ENCODE measurements at regions not wholly inside any gene's neighbourhood (a gene's known extent, or its start where the extent isn't known, plus 50 kb on each side); places are given as distances from the start of the nearest gene placed in this dataset.

DNA sequence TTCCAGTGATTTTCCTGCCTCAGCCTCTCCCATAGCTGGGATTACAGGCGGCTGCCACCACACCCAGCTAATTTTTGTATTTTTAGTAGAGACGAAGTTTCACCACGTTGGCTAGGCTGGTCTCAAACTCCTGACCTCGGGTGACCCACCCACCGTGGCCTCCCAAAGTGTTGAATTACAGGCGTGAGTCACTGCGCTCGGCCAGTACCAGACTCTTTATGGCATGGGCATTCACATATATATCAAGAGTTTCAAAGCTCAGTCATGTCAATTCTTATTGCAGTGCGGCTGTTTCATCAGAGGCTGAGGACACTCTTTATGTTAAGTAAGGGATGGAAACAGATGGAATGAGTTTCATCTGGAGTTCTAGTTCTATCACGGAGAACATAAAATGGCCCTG is 315.2 kb upstream of the CDH6 start:
- no peaks in the 10 kb centered on the region for H3K4me1 Mint-ChIP-seq
- H3K9me3 ChIP-seq (ENCODE audit: control insufficient read depth, low read length, poor library complexity, severe bottlenecking): no peaks in the 10 kb centered on the region
- no peak for DNase-seq
- no peaks in the 10 kb centered on the region for H3K36me3 Mint-ChIP-seq (ENCODE audit: low read depth)
- H3K4me3 Mint-ChIP-seq: no peak overlapping the region
- ATAC-seq: no peak
- no peaks in the 10 kb centered on the region for H3K27me3 Mint-ChIP-seq
- no peak overlapping the region for H3K27ac Mint-ChIP-seq

DNA sequence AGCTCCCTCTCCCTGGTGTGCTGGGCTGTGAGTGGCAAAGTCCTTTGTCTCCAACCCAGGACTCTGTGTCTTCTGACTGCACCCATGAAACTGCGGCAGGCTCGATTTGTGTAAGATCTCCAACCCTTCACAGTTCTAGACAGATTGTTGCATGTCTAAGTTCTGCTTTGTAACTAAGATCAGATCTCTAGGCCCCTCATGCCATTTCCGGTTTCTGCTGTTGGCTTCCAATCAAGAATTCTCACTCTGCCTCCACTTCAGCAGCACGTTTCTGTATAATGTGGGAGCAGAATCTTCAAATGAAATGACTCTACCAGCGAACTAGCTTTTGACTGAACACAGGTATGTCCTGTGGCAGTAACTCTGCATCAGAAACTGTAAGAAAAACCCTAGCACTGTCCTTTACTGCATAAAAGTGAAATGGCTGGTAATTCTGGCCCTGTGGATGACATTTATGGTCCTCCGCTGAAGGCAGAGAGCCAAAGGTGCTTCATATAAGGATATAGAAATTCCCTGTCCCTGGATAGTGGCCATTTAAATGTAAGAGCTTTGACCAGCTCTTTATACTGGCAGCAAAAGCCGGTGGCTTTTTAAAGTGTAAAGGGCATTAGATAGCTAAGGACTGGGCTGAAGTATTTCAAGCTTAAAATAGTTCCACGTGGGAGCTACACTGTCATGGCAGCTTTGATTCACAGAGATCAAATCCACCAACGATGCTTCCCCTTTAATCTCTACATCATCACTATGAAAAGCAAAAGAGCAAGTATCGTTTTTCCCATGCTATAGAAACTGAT is 319.0 kb upstream of the CDH6 start:
- H3K27me3 Mint-ChIP-seq: no peaks in the 10 kb centered on the region
- no peak overlapping the region for H3K4me3 Mint-ChIP-seq
- H3K4me1 Mint-ChIP-seq: no peaks in the 10 kb centered on the region
- H3K27ac Mint-ChIP-seq: no peak overlapping the region
- no peaks in the 10 kb centered on the region for H3K9me3 ChIP-seq (ENCODE audit: control insufficient read depth, low read length, poor library complexity, severe bottlenecking)
- ATAC-seq: no peak
- no peak for DNase-seq
- H3K36me3 Mint-ChIP-seq (ENCODE audit: low read depth): no peaks in the 10 kb centered on the region

DNA sequence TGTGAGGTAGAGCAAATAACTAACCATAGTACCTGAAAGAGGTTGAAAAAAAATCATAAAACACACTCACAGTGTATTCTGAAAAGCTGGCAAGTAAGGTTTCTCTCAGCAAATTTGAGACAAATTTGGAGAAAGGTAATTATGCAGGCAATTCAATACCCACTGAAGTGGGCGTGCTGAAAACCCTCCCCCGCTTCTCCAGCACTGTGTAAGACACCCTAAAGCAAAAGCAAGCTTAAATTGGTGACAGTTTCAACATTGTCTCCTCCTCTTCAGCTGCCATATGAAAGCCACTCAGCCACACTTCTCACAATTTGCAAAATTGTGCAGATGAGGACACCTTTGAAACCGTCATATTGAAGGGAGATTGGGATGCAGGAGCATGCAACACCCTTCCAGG is 322.3 kb upstream of the CDH6 start:
- ATAC-seq (no peak), DNase-seq (no peak)
- H3K27me3 Mint-ChIP-seq: no peaks in the 10 kb centered on the region
- H3K4me1 Mint-ChIP-seq: no peaks in the 10 kb centered on the region
- no peak overlapping the region for H3K27ac Mint-ChIP-seq
- H3K36me3 Mint-ChIP-seq (ENCODE audit: low read depth): no peaks in the 10 kb centered on the region
- H3K4me3 Mint-ChIP-seq: no peak overlapping the region
- H3K9me3 ChIP-seq (ENCODE audit: control insufficient read depth, low read length, poor library complexity, severe bottlenecking): no peaks in the 10 kb centered on the region

DNA sequence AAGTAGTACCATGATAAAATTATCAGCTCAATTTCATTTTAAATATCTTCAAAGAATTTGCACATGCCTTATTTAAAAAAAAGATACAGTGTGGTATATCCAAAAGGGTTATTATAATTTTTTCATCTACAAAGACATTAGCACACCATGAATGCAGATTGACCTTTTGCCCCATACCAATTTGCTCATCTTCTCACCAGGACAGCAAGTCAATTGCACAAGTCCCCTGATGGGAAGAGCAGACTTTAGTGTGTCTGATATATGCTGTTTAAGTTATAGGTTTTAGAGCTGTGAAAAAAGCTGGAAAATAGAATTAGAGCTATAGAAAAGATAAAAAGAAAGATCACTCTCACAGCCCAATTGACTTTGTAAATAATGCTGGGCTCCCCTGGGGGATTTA is 325.8 kb upstream of the CDH6 start:
- Mint-ChIP-seq H3K27ac (no peak overlapping the region), H3K36me3 (ENCODE audit: low read depth) (no peaks in the 10 kb centered on the region)

DNA sequence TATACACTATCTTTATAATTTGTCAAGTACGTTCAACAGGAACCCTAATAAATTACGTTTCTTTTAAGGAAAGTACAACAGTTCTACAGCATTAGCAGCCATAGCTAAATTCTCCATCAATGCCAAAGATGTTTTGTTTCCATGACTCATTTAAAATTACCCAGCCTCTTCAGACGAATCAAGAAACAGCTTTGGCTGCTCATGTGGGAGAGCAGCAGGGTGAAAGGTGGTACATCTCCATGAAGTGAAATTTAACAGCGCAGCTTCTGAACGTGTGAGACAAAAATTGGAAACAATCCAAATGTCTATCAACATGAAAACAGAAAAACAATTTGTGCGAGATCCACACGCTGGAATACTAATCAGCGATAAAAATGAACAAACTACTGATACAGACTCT is 327.3 kb upstream of the CDH6 start:
- Mint-ChIP-seq H3K27me3 (no peaks in the 10 kb centered on the region), H3K36me3 (ENCODE audit: low read depth) (no peaks in the 10 kb centered on the region), H3K27ac (no peak overlapping the region), H3K4me3 (no peak overlapping the region), H3K4me1 (no peaks in the 10 kb centered on the region)
- no peaks in the 10 kb centered on the region for H3K9me3 ChIP-seq (ENCODE audit: control insufficient read depth, low read length, poor library complexity, severe bottlenecking)
- ATAC-seq: no peak
- no peak for DNase-seq

More for the DNA sequence above, 325.8 kb upstream of the CDH6 start:
- no peaks in the 10 kb centered on the region for H3K4me1 Mint-ChIP-seq
- no peak for DNase-seq
- H3K4me3 Mint-ChIP-seq: no peak overlapping the region
- H3K9me3 ChIP-seq (ENCODE audit: control insufficient read depth, low read length, poor library complexity, severe bottlenecking): no peaks in the 10 kb centered on the region
- no peak for ATAC-seq
- no peaks in the 10 kb centered on the region for H3K27me3 Mint-ChIP-seq

DNA sequence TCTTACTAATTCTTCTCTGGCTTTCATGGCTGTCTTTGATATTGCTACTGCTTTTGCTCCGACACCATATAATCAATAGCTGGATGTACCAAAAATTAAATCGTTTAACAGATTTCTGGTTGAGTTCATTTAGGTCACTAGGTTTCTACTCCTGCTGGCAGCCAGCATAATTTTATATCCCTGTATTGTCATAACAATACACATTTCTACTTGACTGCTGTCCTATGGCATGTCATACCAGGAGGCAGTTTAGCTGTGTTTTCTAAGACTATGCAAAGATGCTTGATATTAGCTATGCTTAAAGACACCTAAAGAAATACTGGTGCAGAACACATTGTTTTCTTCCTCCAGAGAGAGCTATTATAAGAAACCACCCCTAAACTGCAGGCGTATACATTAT is 337.2 kb upstream of the CDH6 start:
- no peak for ATAC-seq
- H3K27me3 Mint-ChIP-seq: no peaks in the 10 kb centered on the region
- no peaks in the 10 kb centered on the region for H3K36me3 Mint-ChIP-seq (ENCODE audit: low read depth)
- no peaks in the 10 kb centered on the region for H3K9me3 ChIP-seq (ENCODE audit: control insufficient read depth, low read length, poor library complexity, severe bottlenecking)
- no peak overlapping the region for H3K27ac Mint-ChIP-seq
- no peaks in the 10 kb centered on the region for H3K4me1 Mint-ChIP-seq
- no peak for DNase-seq
- no peak overlapping the region for H3K4me3 Mint-ChIP-seq

DNA sequence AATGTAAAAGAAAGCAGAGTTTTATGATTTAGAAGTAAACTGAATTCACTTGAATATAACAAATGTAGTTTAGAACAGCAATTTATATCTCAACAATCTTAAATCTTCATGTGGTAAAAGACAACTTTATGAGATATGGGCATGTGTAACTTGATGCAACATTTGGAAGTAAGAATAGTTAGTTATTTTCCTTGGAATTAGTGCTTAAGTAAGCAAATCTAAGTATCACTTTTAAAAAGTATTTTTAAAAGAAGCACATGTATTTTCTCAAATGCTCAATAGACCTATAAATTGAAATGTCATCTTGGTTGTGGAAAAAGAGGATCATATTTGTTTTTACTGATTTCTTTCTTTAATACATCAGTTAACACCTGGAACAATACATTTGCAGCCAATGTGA is 340.3 kb upstream of the CDH6 start:
- DNase-seq (no peak), ATAC-seq (no peak)
- no peaks in the 10 kb centered on the region for H3K9me3 ChIP-seq (ENCODE audit: control insufficient read depth, low read length, poor library complexity, severe bottlenecking)
- Mint-ChIP-seq H3K27me3 (no peaks in the 10 kb centered on the region), H3K36me3 (ENCODE audit: low read depth) (no peaks in the 10 kb centered on the region), H3K4me3 (no peak overlapping the region), H3K4me1 (no peaks in the 10 kb centered on the region), H3K27ac (no peak overlapping the region)

DNA sequence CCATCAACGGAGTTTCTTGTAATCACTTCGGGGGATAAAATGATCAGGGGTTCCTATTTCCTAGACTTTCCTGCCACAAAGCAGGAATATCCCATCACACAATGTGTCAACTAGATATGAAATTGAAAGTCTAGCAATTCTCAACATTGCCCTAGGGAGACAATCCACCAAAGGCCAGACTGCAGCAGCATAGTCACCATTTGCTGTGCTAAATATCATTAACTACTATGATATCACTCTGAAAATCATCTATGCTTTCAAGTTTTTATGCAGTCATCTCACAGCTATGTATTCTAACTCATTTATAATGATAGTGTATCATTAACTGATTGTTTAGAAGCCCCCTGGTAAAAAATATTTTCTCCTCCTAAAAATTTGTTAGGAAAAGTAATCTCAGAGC is 342.6 kb upstream of the CDH6 start:
- H3K4me1 Mint-ChIP-seq: no peaks in the 10 kb centered on the region
- H3K27me3 Mint-ChIP-seq: no peaks in the 10 kb centered on the region
- H3K27ac Mint-ChIP-seq: no peak overlapping the region
- no peaks in the 10 kb centered on the region for H3K9me3 ChIP-seq (ENCODE audit: control insufficient read depth, low read length, poor library complexity, severe bottlenecking)
- ATAC-seq (no peak), DNase-seq (no peak)
- no peaks in the 10 kb centered on the region for H3K36me3 Mint-ChIP-seq (ENCODE audit: low read depth)
- H3K4me3 Mint-ChIP-seq: no peak overlapping the region

DNA sequence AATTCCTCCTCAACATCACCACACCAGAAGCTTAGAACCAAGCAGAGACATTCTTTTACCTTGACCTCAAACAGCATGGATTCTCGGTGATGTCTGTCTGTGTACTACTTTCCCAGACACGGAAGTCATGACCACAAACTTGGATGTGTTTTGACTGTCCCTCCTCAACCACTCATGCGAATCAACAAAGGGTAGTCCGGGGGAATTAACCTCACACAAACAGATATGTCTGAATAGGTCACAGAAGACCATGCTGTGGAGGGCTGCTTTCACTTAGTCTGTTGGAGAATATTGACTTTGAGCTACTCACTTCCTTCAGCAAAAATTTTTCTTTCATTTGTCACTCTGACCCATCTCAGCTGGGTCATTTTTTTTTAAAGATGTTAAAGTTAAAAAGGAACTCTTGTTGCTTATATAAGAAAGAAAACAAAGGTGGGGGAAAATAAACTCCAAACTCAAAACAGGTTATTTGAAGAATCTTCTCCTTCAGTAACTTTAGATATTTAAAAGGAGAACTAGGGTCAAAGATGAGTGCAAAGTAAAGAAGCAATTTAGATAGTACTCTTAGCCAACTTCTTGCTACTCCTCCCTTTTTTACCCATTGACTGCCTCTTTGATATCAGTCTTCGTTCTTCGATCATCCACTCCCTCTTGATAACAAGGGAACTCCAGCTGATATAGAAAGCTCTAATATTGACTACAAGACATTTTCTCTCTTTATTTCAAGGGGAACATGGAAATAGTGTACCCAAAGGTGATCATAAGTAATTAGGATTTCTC is 343.4 kb upstream of the CDH6 start:
- no peaks in the 10 kb centered on the region for H3K36me3 Mint-ChIP-seq (ENCODE audit: low read depth)
- no peaks in the 10 kb centered on the region for H3K27me3 Mint-ChIP-seq
- no peaks in the 10 kb centered on the region for H3K4me1 Mint-ChIP-seq
- H3K9me3 ChIP-seq (ENCODE audit: control insufficient read depth, low read length, poor library complexity, severe bottlenecking): no peaks in the 10 kb centered on the region
- ATAC-seq: no peak
- DNase-seq: no peak
- H3K27ac Mint-ChIP-seq: no peak overlapping the region
- no peak overlapping the region for H3K4me3 Mint-ChIP-seq

DNA sequence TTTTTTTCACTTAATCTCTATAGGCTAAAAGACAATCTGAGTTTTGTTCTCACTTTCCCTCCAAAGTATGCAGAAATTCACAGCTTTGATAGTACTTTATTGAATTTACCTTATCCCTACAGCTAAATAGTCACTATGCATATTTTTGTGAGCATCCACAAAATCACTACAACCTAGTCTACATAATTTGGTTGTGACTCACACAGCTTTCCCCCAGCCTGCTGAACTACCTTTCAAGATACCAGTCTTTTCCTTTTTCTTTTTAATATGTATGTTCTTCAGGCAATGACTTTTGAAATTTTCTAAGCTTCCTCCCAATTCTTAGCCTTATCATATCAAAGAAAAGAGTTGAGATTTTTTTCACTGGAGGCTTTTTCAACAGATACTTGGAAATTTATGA is 347.3 kb upstream of the CDH6 start:
- no peaks in the 10 kb centered on the region for H3K36me3 Mint-ChIP-seq (ENCODE audit: low read depth)
- H3K4me1 Mint-ChIP-seq: no peaks in the 10 kb centered on the region
- H3K27me3 Mint-ChIP-seq: no peaks in the 10 kb centered on the region
- H3K4me3 Mint-ChIP-seq: no peak overlapping the region
- DNase-seq: no peak
- no peak for ATAC-seq
- peaks cover 2% of the 10 kb centered on the region for H3K9me3 ChIP-seq (ENCODE audit: control insufficient read depth, low read length, poor library complexity, severe bottlenecking)
- no peak overlapping the region for H3K27ac Mint-ChIP-seq

DNA sequence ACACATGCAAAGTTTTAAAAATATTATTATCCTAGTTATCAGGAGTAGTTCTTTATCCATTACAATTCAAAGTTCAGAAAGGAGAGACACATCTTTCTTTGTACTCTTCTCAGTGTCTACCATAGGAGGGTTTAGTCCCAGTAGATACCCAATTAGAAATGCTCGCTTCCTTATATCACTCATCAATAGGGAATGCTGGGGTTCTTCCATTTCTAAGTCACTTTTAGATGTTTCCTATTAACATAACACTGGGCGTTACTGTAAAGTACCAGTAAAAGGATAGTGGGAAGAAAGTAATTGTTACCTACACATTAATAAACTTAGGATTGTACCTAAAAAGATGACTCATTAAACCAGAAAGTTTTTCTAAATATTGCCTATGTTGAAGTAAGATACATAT is 348.3 kb upstream of the CDH6 start:
- ATAC-seq: no peak
- Mint-ChIP-seq H3K4me3 (no peak overlapping the region), H3K27ac (no peak overlapping the region), H3K36me3 (ENCODE audit: low read depth) (no peaks in the 10 kb centered on the region), H3K27me3 (no peaks in the 10 kb centered on the region), H3K4me1 (no peaks in the 10 kb centered on the region)
- no peak for DNase-seq
- H3K9me3 ChIP-seq (ENCODE audit: control insufficient read depth, low read length, poor library complexity, severe bottlenecking): peaks cover 2% of the 10 kb centered on the region

DNA sequence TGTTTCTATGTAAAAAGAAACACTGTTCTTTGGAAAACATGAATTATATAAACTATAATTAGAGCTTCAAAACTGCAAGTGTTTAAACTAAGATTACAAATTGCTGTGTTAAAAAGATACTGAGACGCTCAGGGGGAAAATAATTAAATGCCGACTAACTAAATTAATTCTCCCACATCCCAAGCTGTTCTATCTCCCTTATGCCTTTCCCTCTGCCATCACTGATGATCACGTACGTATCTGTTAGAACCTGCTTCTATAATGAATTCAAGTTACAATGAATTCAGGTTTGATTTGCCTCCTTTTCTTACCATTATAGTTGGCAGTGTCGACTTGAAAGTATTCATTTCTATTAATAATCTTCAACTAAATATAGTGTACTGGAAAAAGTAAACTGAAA is 349.9 kb upstream of the CDH6 start:
- Mint-ChIP-seq H3K27me3 (no peaks in the 10 kb centered on the region), H3K4me1 (no peaks in the 10 kb centered on the region), H3K27ac (no peak overlapping the region), H3K4me3 (no peak overlapping the region), H3K36me3 (ENCODE audit: low read depth) (no peaks in the 10 kb centered on the region)
- DNase-seq (no peak), ATAC-seq (no peak)
- H3K9me3 ChIP-seq (ENCODE audit: control insufficient read depth, low read length, poor library complexity, severe bottlenecking): peaks cover 2% of the 10 kb centered on the region

DNA sequence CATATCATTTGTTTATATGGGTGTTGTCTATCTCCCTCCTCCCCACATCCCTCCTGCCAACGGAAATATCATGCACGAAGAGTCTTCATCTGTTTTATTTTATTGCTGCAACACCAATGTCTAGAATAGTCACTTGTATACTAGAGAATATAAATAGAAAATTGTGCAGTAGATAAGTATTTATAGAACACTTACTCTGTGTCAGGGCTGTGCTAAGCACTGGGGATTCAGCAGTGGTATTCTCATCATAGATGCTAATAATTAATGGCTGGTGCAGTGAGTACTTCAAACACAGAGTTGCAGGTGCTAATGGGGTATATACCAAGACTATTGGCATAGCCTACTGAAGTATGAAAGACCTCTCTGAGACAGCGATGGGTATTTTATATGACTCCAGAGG is 353.5 kb upstream of the CDH6 start:
- no peaks in the 10 kb centered on the region for H3K27me3 Mint-ChIP-seq
- DNase-seq (no peak), ATAC-seq (no peak)
- no peak overlapping the region for H3K4me3 Mint-ChIP-seq
- peaks cover 2% of the 10 kb centered on the region for H3K9me3 ChIP-seq (ENCODE audit: control insufficient read depth, low read length, poor library complexity, severe bottlenecking)
- no peaks in the 10 kb centered on the region for H3K36me3 Mint-ChIP-seq (ENCODE audit: low read depth)
- H3K4me1 Mint-ChIP-seq: no peaks in the 10 kb centered on the region
- H3K27ac Mint-ChIP-seq: no peak overlapping the region

DNA sequence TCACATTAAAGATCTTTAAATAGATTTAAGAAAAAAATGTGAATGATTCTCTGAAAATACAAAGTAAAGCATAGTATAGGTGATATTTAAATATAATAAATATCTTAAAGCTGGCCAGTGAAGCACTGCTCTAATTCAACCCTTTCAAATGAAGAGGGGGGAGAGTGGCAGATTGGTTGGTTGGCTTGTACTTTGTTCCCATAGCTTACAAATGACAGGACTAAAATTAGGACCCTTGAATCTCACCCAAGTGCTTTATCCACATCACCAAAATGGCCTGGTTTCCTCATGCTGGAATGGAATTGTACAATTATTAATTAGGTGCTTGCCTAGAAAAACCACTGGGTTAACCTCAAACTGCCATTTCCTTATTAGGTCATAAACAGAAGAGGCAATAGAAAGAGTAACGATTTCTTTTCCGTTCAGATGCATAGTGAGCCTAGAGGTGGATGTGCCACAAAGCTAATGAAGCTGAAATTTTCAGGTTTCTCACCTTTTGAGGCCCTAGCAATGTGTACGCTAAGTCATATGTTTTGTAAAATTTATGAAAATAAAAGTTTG is 354.5 kb upstream of the CDH6 start:
- Mint-ChIP-seq H3K4me3 (no peak overlapping the region), H3K4me1 (no peaks in the 10 kb centered on the region), H3K36me3 (ENCODE audit: low read depth) (no peaks in the 10 kb centered on the region), H3K27me3 (no peaks in the 10 kb centered on the region), H3K27ac (no peak overlapping the region)
- DNase-seq (no peak), ATAC-seq (no peak)
- peaks cover 2% of the 10 kb centered on the region for H3K9me3 ChIP-seq (ENCODE audit: control insufficient read depth, low read length, poor library complexity, severe bottlenecking)
